A673 (cell line): ENCODE measurements at regions not wholly inside any gene's neighbourhood (a gene's known extent, or its start where the extent isn't known, plus 50 kb on each side); places are given as distances from the start of the nearest gene placed in this dataset.

Experiments
- CTCF ChIP-seq: fragments of 300-800, 200-600 bp; sonication (generic); conservative IDR thresholded peaks from 2 replicates; pipeline ENCODE4 v1.5.1; 2017; ENCODE audit warnings: low read depth, mild to moderate bottlenecking, antibody characterized with exemption, low read length, moderate library complexity, mixed read lengths
- EZH2 ChIP-seq: fragments of 200-600 bp; sonication (generic); IDR thresholded peaks from 2 replicates; pipeline ENCODE4 v1.6.1; 2017; ENCODE audit warnings: borderline replicate concordance, low read depth, mild to moderate bottlenecking, mixed read lengths, antibody characterized with exemption, low read length; ENCODE audit not compliant: poor library complexity, severe bottlenecking

GRCh38 chr6:8180327-8181159 is 78.2 kb upstream of the EEF1E1 start:
- TF ChIP-seq CTCF (no peak), EZH2 (no peak)
